BJ (cell line): ENCODE measurements at regions not wholly inside any gene's neighbourhood (a gene's known extent, or its start where the extent isn't known, plus 50 kb on each side); places are given as distances from the start of the nearest gene placed in this dataset.

Experiments
- CTCF ChIA-PET: fragments of 350-600 bp; formaldehyde crosslinking; extraction: SDS; loops from one replicate; lab custom pipeline; 2021; ENCODE audit warnings: antibody characterized with exemption, inconsistent platforms; lab: Yijun Ruan, JAX
- POLR2A ChIA-PET: fragments of 300-600 bp; sonication (Branson Sonifier 250); formaldehyde crosslinking; extraction: SDS; loops from one replicate; lab custom pipeline; 2021; ENCODE audit warnings: antibody characterized with exemption; lab: Charles Lee
- DNase-seq: peaks from one replicate; pipeline ENCODE4 v3.0.0-alpha.2; 2011; ENCODE audit warnings: low read depth
- H3K27me3 ChIP-seq: 2 replicates; pipeline ENCODE4 v1.6.0; 2011; ENCODE audit warnings: low read length; ENCODE audit not compliant: control insufficient read depth, insufficient read depth
- H3K36me3 ChIP-seq: 2 replicates; pipeline ENCODE4 v1.5.1; 2011; ENCODE audit warnings: low read length; ENCODE audit not compliant: control insufficient read depth, insufficient read depth
- H3K4me3 ChIP-seq: 2 replicates; pipeline ENCODE4 v1.5.1; 2011; ENCODE audit warnings: low read depth, mild to moderate bottlenecking, control low read depth, low read length
- TF ChIP-seq, protein P1 (sequence below): IDR thresholded peaks from 2 replicates; pipeline ENCODE4 v1.5.1; 2011; ENCODE audit warnings: low read depth, mild to moderate bottlenecking, control low read depth, inconsistent platforms, low read length, moderate library complexity; ENCODE audit not compliant: insufficient read depth

DNA sequence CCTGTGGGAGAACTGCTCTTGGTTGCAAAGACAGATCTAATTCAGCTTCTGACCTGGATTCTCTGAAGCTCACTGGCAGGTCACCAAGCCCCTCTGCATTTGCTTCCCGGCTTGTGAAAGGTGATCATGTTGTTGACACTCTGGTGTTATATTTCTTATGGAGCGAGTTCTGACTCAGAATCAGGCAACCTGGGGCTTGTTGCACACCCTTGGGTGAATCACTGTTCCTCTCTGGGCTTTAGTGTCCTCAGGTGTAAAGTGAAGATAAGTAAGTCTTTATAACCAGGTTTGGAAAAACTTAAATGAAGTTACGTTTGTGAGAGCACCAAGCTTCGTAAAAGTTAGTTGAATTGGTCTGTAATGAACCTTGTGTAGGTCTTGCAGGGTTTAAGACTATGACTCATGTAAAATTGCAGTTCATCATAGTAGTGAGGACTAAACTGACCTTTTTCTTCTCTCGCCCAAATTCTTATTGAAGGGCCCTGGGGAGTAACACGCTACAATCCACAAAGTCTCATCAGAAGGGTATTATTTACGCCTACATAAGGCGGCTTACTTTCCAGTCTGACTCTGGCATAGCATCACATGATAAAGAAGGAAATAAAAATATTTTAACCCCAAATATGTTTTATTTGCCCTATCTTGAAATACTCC, 218.6 kb downstream of the TMEM38B start:
- POLR2A ChIA-PET: no interaction called here
- Histone ChIP-seq H3K36me3 (no peaks in the 10 kb centered on the region), H3K27me3 (no peaks in the 10 kb centered on the region), H3K4me3 (no peak overlapping the region)
- DNase-seq: no peak
- CTCF ChIA-PET: no interaction called here
- TF ChIP-seq, protein P1, sequence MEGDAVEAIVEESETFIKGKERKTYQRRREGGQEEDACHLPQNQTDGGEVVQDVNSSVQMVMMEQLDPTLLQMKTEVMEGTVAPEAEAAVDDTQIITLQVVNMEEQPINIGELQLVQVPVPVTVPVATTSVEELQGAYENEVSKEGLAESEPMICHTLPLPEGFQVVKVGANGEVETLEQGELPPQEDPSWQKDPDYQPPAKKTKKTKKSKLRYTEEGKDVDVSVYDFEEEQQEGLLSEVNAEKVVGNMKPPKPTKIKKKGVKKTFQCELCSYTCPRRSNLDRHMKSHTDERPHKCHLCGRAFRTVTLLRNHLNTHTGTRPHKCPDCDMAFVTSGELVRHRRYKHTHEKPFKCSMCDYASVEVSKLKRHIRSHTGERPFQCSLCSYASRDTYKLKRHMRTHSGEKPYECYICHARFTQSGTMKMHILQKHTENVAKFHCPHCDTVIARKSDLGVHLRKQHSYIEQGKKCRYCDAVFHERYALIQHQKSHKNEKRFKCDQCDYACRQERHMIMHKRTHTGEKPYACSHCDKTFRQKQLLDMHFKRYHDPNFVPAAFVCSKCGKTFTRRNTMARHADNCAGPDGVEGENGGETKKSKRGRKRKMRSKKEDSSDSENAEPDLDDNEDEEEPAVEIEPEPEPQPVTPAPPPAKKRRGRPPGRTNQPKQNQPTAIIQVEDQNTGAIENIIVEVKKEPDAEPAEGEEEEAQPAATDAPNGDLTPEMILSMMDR: no peak

DNA sequence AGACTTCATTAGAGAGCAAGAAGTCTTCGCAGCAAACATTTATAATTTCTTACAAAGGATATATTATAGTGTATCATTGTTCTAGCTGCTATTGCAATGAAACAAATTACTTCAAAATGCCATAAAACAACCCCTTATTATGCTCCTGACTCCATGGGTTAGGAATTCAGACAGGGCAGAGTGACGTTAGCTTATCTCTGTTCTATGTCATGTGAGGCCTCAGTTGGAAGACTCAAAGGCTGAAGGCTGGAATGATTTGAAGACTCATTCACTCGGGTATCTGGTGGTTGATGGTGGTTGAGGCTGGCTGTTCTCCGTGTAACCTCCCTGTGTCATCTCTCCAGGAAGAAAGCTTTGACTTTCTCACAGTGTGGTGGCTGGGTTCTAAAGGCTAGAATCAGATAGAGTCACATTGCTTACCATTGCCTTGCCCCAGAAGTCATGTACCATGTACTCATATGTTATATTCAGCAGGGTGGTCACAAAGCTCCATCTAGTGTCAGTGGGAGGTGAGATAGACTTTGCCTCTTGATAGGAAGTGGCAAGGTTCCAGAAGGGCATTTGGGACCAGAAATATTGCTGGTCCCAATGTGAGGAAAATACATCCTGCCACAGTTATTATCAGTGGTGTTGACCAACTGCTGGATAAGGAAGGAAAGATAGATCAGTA, 226.9 kb downstream of the TMEM38B start:
- ChIA-PET POLR2A (no interaction called here), CTCF (no interaction called here)
- Histone ChIP-seq H3K27me3 (no peaks in the 10 kb centered on the region), H3K36me3 (no peaks in the 10 kb centered on the region), H3K4me3 (no peak overlapping the region)
- DNase-seq: no peak
- TF ChIP-seq, protein P1: no peak

- Histone ChIP-seq H3K27me3 (no peaks in the 10 kb centered on the region), H3K36me3 (no peaks in the 10 kb centered on the region), H3K4me3 (no peak overlapping the region)
- ChIA-PET POLR2A (no interaction called here), CTCF (no interaction called here)
- no peak for DNase-seq
- TF ChIP-seq, protein P1: no peak
These were observed 234.1 kb downstream of the TMEM38B start for GRCh38 chr9:105928416-105928815.

GRCh38 chr9:105930011-105930627, 235.8 kb downstream of the TMEM38B start:
- H3K27me3 ChIP-seq: no peaks in the 10 kb centered on the region
- TF ChIP-seq, protein P1: no peak
- no peaks in the 10 kb centered on the region for H3K36me3 ChIP-seq
- no peak for DNase-seq
- ChIA-PET POLR2A (no interaction called here), CTCF (interaction anchor here (1.4 kb wide), 1 partner anchor 48 kb away, joined by 4 read pairs; no protein-coding TSS in a partner anchor)
- H3K4me3 ChIP-seq: no peak overlapping the region

GRCh38 chr9:105932276-105932675, 237.9 kb downstream of the TMEM38B start:
- H3K4me3 ChIP-seq: no peak overlapping the region
- ChIA-PET CTCF (no interaction called here), POLR2A (no interaction called here)
- no peaks in the 10 kb centered on the region for H3K36me3 ChIP-seq
- TF ChIP-seq, protein P1: no peak
- no peak for DNase-seq
- H3K27me3 ChIP-seq: no peaks in the 10 kb centered on the region
